Stimulated activated CD4-positive, alpha-beta T cell treated with anti-CD3 and anti-CD28 coated beads, Interleukin-4, amount 100 ng/mL, for 48 hours (primary cell): ENCODE measurements at regions not wholly inside any gene's neighbourhood (a gene's known extent, or its start where the extent isn't known, plus 50 kb on each side); places are given as distances from the start of the nearest gene placed in this dataset.
"Not testable (repeated sequence)": the region's sequence is repeated elsewhere in the genome, so short reads cannot be mapped to it uniquely, and the experiment has no call there.

Experiments used
- DNase-seq, 2 donors: peaks; one replicate each; pipeline ENCODE4 v3.0.0-alpha.2; 2020; ENCODE audit warnings: low read depth in 2 of 2

GRCh38 chr1:120238867-120239266 lies 62.5 kb upstream of the SEC22B start:
- not testable (repeated sequence) for DNase-seq

- DNase-seq: not testable (repeated sequence)
These were observed 57.3 kb upstream of the SEC22B start for GRCh38 chr1:120233661-120234018.

- not testable (repeated sequence) for DNase-seq
These were observed 56.7 kb upstream of the SEC22B start for GRCh38 chr1:120232834-120233660.

GRCh38 chr1:120229835-120230234 lies 53.5 kb upstream of the SEC22B start:
- not testable (repeated sequence) for DNase-seq
